Inflammatory macrophage (primary cell): ENCODE measurements at regions not wholly inside any gene's neighbourhood (a gene's known extent, or its start where the extent isn't known, plus 50 kb on each side); places are given as distances from the start of the nearest gene placed in this dataset.

ENCODE experiments used
- DNase-seq, 2 donors: peaks; one replicate each; pipeline ENCODE4 v3.0.0-alpha.2; 2020 to 2022

- DNase-seq, result no peak
These were observed 133.3 kb upstream of the ANO3 start for GRCh38 chr11:26198532-26199096.

- no peak for DNase-seq
These were observed 132.4 kb upstream of the ANO3 start for GRCh38 chr11:26199331-26200095.

- no peak for DNase-seq
These were observed 130.5 kb upstream of the ANO3 start for GRCh38 chr11:26201411-26201810.

- no peak for DNase-seq
These were observed 129.2 kb upstream of the ANO3 start for GRCh38 chr11:26202754-26203153.

GRCh38 chr11:26204101-26204500, 127.8 kb upstream of the ANO3 start:
- no peak for DNase-seq

GRCh38 chr11:26204839-26205238, 127.1 kb upstream of the ANO3 start:
- DNase-seq, result no peak

- DNase-seq, result no peak
These were observed 112.5 kb upstream of the ANO3 start for GRCh38 chr11:26219183-26220117.

GRCh38 chr11:26225646-26226045, 106.3 kb upstream of the ANO3 start:
- DNase-seq, result no peak

GRCh38 chr11:26227301-26227746, 104.6 kb upstream of the ANO3 start:
- DNase-seq, result no peak

- no peak for DNase-seq
These were observed 103.9 kb upstream of the ANO3 start for GRCh38 chr11:26227883-26228502.

GRCh38 chr11:26228778-26229177, 103.2 kb upstream of the ANO3 start:
- no peak for DNase-seq

- DNase-seq, result no peak
These were observed 102.7 kb upstream of the ANO3 start for GRCh38 chr11:26229257-26229656.

GRCh38 chr11:26229981-26230380, 101.9 kb upstream of the ANO3 start:
- DNase-seq, result no peak

- DNase-seq, result no peak
These were observed 100.7 kb upstream of the ANO3 start for GRCh38 chr11:26231252-26231661.

GRCh38 chr11:26234451-26234850, 97.5 kb upstream of the ANO3 start:
- no peak for DNase-seq

GRCh38 chr11:26243426-26243825, 88.5 kb upstream of the ANO3 start:
- DNase-seq, result no peak

GRCh38 chr11:26244207-26244606, 87.7 kb upstream of the ANO3 start:
- DNase-seq, result no peak

- DNase-seq, result no peak
These were observed 86.9 kb upstream of the ANO3 start for GRCh38 chr11:26245046-26245445.

- no peak for DNase-seq
These were observed 84.6 kb upstream of the ANO3 start for GRCh38 chr11:26247340-26247739.

- no peak for DNase-seq
These were observed 83.3 kb upstream of the ANO3 start for GRCh38 chr11:26248661-26249060.

- no peak for DNase-seq
These were observed 77.6 kb upstream of the ANO3 start for GRCh38 chr11:26254378-26254777.

GRCh38 chr11:26263769-26264168, 68.2 kb upstream of the ANO3 start:
- no peak for DNase-seq

GRCh38 chr11:26264266-26264665, 67.7 kb upstream of the ANO3 start:
- no peak for DNase-seq
